Stomach (tissue), 8 donors: ENCODE measurements at regions not wholly inside any gene's neighbourhood (a gene's known extent, or its start where the extent isn't known, plus 50 kb on each side); places are given as distances from the start of the nearest gene placed in this dataset.

Experiments used
- DNase-seq, 2 donors: peaks; one replicate each; pipeline versions ENCODE4 v3.0.0 to v3.0.0-alpha.2; 2013 to 2019
- H3K27ac ChIP-seq, 5 donors: fragments of 200-600 bp in 4 of 5; sonication (generic) in 4 of 5; one replicate each; pipeline ENCODE4 v1.5.1; 2013 to 2019; ENCODE audit warnings: mild to moderate bottlenecking in 1 of 5, moderate library complexity in 1 of 5
- H3K27me3 ChIP-seq, 3 donors: fragments of 200-600 bp; sonication (generic); one replicate each; pipeline ENCODE4 v1.5.1; 2017 to 2019; ENCODE audit warnings: mixed run types in 1 of 3
- H3K36me3 ChIP-seq, 4 donors: fragments of 200-600 bp; sonication (generic); 1 replicate in 3 of 4; 2 replicates in 1 of 4; pipeline ENCODE4 v1.5.1; 2016 to 2019
- H3K4me1 ChIP-seq, 4 donors: fragments of 200-600 bp; sonication (generic); one replicate each; pipeline ENCODE4 v1.5.1; 2016 to 2019
- H3K4me3 ChIP-seq, 4 donors: fragments of 200-600 bp; sonication (generic) in 3 of 4; one replicate each; pipeline ENCODE4 v1.5.1; 2016 to 2019; ENCODE audit warnings: mild to moderate bottlenecking in 1 of 4
- H3K9me3 ChIP-seq, 4 donors: fragments of 200-600 bp; sonication (generic); one replicate each; pipeline ENCODE4 v1.5.1; 2016 to 2019
- EP300 ChIP-seq: sonication (generic); formaldehyde crosslinking; IDR thresholded peaks from one replicate; pipeline ENCODE4 v1.6.1; 2017; ENCODE audit warnings: antibody characterized with exemption
- POLR2A ChIP-seq, 4 donors: fragments of 450-650 bp; IDR thresholded peaks; one replicate each; pipeline ENCODE4 v1.6.1; 2016; ENCODE audit warnings: antibody characterized with exemption in 4 of 4, control low read depth in 2 of 4, mild to moderate bottlenecking in 1 of 4, moderate library complexity in 1 of 4
- POLR2AphosphoS5 ChIP-seq, 3 donors: sonication (generic); formaldehyde crosslinking; IDR thresholded peaks; one replicate each; pipeline ENCODE4 v1.6.1; 2016; ENCODE audit warnings: antibody characterized with exemption in 3 of 3
- WGBS, 5 donors: extraction: QIAGEN DNeasy Blood & Tissue Kit in 3 of 5; methylation state at CpG; one replicate each; pipeline versions ENCODE4 v1.1.5 to v1.1.7; 2013 to 2018; 5-methylcytosine and 5-hydroxymethylcytosine counted together
- intact Hi-C: fragments of 100-400 bp; cut with DNase I; formaldehyde crosslinking; loops from one replicate; pipeline ENCODE4 v1.15.1; 2023; ENCODE audit warnings: low total_unique reads
- TF ChIP-seq, protein P1 (sequence below), 7 experiments: fragments of 450-650 bp in 4 of 7; fragments of 200-600 bp in 3 of 7; sonication (generic) in 3 of 7; IDR thresholded peaks; one replicate each; pipeline ENCODE4 v1.5.1; 2016 to 2019; ENCODE audit warnings: antibody characterized with exemption in 7 of 7, control low read depth in 2 of 7, mild to moderate bottlenecking in 1 of 7
- donor health status: healthy with polysubstance abuse.
- donor health status: Bipolar disorder and iron deficiency.
- donor health status: healthy.

DNA sequence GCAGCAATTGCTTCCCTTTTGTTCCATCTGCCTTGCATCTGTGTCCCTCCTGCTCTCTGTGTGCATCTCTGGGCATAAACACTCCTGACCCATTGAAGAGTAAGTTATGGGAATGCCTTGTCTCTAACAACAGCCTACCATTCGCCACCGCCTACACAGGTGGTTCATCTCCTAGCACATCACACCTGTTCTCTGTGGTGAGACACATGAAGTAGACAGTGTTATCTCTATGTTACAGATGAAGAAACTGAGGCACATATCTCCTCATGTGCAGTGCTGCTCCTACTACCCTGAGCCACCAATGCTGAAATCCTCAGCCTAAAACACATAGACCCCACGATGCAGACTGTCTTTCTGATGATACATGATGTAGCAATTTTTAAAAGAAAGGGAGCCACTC is 77.6 kb downstream of the PITPNM2 start:
- H3K4me1 ChIP-seq = peaks cover 39 to 85% (median 69%) of the 10 kb centered on the region in 4 donors
- no peaks in the 10 kb centered on the region for H3K36me3 ChIP-seq
- WGBS, 5 donors = 78 to 90% (median 89%) methylated on average over 3 of the region's 3 CpGs
- no peak for DNase-seq
- H3K4me3 ChIP-seq = no peak overlapping the region
- no peaks in the 10 kb centered on the region for H3K9me3 ChIP-seq
- intact Hi-C loops = no loop called here
- H3K27me3 ChIP-seq = no peaks in the 10 kb centered on the region
- TF ChIP-seq POLR2AphosphoS5 (IDR thresholded peaks at IDR 0.05) = no peak
- no peak for TF ChIP-seq EP300
- TF ChIP-seq, protein P1, sequence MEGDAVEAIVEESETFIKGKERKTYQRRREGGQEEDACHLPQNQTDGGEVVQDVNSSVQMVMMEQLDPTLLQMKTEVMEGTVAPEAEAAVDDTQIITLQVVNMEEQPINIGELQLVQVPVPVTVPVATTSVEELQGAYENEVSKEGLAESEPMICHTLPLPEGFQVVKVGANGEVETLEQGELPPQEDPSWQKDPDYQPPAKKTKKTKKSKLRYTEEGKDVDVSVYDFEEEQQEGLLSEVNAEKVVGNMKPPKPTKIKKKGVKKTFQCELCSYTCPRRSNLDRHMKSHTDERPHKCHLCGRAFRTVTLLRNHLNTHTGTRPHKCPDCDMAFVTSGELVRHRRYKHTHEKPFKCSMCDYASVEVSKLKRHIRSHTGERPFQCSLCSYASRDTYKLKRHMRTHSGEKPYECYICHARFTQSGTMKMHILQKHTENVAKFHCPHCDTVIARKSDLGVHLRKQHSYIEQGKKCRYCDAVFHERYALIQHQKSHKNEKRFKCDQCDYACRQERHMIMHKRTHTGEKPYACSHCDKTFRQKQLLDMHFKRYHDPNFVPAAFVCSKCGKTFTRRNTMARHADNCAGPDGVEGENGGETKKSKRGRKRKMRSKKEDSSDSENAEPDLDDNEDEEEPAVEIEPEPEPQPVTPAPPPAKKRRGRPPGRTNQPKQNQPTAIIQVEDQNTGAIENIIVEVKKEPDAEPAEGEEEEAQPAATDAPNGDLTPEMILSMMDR (IDR thresholded peaks at IDR 0.05) = no peak
- no peak for TF ChIP-seq POLR2A (IDR thresholded peaks at IDR 0.05)
- H3K27ac ChIP-seq = peak overlapping the region in 1 of 5 donors; percentile 4

DNA sequence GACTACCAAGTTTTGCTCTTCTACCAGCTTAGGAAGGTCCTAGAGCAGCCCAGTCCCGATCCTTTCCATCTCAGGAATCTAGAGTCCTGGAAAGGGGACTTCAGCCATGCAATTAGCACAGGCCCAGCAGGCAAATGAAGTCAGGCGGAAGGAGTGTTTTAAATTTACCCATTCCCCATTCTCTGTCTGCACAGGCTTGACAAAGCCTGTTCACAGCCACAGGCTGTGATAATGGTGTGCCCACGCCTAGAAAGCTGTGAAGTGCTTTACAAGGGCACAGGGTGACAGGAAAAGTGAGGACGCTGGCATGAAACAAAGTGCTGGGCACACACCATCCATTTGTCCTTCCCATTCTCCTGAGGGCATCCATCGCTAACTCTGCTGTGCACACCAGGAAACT is 79.0 kb downstream of the PITPNM2 start:
- Histone ChIP-seq H3K9me3 (no peaks in the 10 kb centered on the region), H3K27me3 (no peaks in the 10 kb centered on the region), H3K27ac (peak overlapping the region; percentile 12 to 80 (median 74)), H3K36me3 (no peaks in the 10 kb centered on the region), H3K4me3 (no peak overlapping the region), H3K4me1 (peaks cover 44 to 76% (median 61%) of the 10 kb centered on the region in 4 donors)
- intact Hi-C loops = no loop called here
- TF ChIP-seq POLR2AphosphoS5 (IDR thresholded peaks at IDR 0.05) (no peak), POLR2A (IDR thresholded peaks at IDR 0.05) (no peak), EP300 (no peak)
- TF ChIP-seq, protein P1 (IDR thresholded peaks at IDR 0.05) = no peak
- DNase-seq = no peak
- WGBS, 5 donors = 81 to 91% (median 87%) methylated on average over 5 of the region's 5 CpGs

DNA sequence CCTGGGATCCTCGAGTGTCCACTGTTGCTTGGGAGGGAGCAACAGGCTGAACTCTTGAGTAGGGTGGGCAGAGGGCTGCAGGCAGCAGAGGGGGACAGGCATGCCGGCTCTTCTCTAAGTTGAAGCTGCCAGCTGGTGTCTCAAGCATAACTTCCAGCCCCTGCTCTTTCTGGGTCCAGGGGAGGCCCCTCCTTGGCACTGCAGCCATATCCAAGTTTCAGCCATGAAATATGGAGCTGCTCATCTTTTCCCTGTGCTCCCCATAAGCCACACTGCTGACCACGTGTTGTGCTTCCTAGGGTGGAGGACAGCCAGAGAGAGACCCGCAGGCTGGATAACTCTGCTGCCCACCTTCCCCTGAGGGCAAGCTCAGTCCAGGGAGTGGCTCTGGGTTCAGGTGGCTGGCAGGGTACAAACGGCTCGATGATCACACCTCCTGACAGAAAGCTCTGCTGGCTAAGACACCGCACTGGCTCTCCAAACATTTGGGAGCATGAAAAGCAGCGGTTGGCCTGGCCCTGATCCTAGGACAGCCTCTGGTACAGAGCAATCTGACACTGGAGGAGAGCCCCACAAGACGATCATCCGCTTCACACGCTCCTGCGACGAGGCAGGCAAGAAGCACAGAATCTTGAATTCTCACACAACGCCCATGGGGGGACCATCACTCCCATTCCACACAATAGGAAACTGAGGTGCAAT is 79.6 kb downstream of the PITPNM2 start:
- Histone ChIP-seq H3K27me3 (no peaks in the 10 kb centered on the region), H3K9me3 (no peaks in the 10 kb centered on the region), H3K4me3 (peak overlapping the region in 1 of 4 donors; percentile 6), H3K4me1 (peaks cover 45 to 76% (median 57%) of the 10 kb centered on the region in 4 donors), H3K36me3 (no peaks in the 10 kb centered on the region), H3K27ac (peak overlapping the region; percentile 12 to 80 (median 74))
- peak in 1 of 2 donors; percentile 62 for DNase-seq
- TF ChIP-seq EP300 (no peak), POLR2A (IDR thresholded peaks at IDR 0.05) (no peak), POLR2AphosphoS5 (IDR thresholded peaks at IDR 0.05) (no peak)
- TF ChIP-seq, protein P1 (IDR thresholded peaks at IDR 0.05) = no peak
- intact Hi-C loops = no loop called here
- WGBS, 5 donors = 65 to 86% (median 75%) methylated on average over 11 to 14 of the region's 14 CpGs

DNA sequence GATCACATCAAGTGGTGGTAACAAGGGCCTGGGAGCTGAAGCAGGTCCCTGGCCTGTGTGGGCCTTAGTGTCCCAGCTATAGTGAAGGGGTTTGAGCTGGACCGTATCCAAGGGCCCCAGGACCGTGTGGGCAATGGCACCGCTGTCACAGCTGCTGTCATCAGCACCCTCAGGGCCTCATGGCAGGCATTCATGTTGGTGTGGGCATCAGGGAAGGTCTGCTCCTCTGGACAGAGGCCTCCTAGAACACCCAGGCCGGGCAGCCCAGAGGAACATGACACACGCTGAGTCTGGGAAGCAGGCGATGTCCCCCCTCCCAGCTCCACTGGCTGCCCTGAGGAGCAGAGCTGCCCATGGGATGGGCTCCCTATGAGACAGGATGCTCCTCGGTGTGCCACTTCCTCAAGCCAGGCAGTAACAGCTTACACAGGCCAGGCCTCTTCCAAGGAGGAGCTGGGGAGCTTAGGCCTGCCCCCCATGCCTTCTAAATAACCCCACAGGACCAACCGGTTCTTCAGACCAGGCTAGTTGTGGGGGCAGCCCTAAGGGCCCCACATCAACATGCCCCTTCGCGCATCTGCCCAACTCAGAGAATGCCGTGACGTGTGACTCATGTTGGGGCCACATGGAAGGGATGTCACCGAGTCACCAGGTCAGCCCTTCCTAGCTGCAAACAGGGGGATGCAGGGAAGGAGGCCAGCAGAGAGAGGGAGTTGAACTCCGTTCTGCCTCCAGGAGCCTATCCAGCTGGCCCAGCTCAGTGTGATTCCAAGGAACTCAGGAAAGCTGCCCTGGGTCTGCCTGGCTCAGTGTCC is 80.4 kb downstream of the PITPNM2 start:
- no peak for DNase-seq
- peak overlapping the region; percentile 48 to 80 (median 74) for H3K27ac ChIP-seq
- peaks cover 44 to 76% (median 59%) of the 10 kb centered on the region in 4 donors for H3K4me1 ChIP-seq
- intact Hi-C loops = no loop called here
- H3K9me3 ChIP-seq = no peaks in the 10 kb centered on the region
- WGBS, 5 donors = 75 to 90% (median 80%) methylated on average over 3 to 14 of the region's 14 CpGs
- no peaks in the 10 kb centered on the region for H3K36me3 ChIP-seq
- no peak overlapping the region for H3K4me3 ChIP-seq
- no peak for TF ChIP-seq POLR2A (IDR thresholded peaks at IDR 0.05)
- TF ChIP-seq, protein P1 (IDR thresholded peaks at IDR 0.05) = no peak
- no peak for TF ChIP-seq POLR2AphosphoS5 (IDR thresholded peaks at IDR 0.05)
- no peak for TF ChIP-seq EP300
- H3K27me3 ChIP-seq = no peaks in the 10 kb centered on the region
